A673 (cell line): ENCODE measurements at regions not wholly inside any gene's neighbourhood (a gene's known extent, or its start where the extent isn't known, plus 50 kb on each side); places are given as distances from the start of the nearest gene placed in this dataset.

ENCODE experiments used
- BruUV-seq: library from RNA; stranded (reverse); fragments of 400-500 nt; replicated peaks from 2 replicates; lab custom pipeline; 2021; lab: Mats Ljungman, UMichigan
- CTCF ChIA-PET: fragments of 300-600 bp; sonication (Branson Sonifier 250); formaldehyde crosslinking; loops from one replicate; lab custom pipeline; 2022; ENCODE audit warnings: antibody characterized with exemption; lab: Charles Lee
- POLR2A ChIA-PET: fragments of 300-600 bp; sonication (Branson Sonifier 250); formaldehyde crosslinking; loops from one replicate; lab custom pipeline; 2022; ENCODE audit warnings: antibody characterized with exemption; ENCODE audit not compliant: low non-redundant PET; lab: Charles Lee
- DNase-seq: peaks from one replicate; pipeline ENCODE4 v3.0.0-alpha.2; 2015; ENCODE audit warnings: low spot score
- H3K27ac ChIP-seq: fragments of 200-600 bp; sonication (generic); 2 replicates; pipeline ENCODE4 v1.5.1; 2016; ENCODE audit warnings: mixed run types, low read depth, mild to moderate bottlenecking, mixed read lengths, antibody characterized with exemption, low read length; ENCODE audit not compliant: poor library complexity, severe bottlenecking
- H3K27me3 ChIP-seq: fragments of 200-600 bp; sonication (generic); replicated peaks from 2 replicates; pipeline ENCODE4 v1.6.1; 2017; ENCODE audit warnings: mixed run types, low read depth, mild to moderate bottlenecking, mixed read lengths, antibody characterized with exemption, low read length; ENCODE audit not compliant: insufficient read depth, poor library complexity
- H3K36me3 ChIP-seq: fragments of 200-600 bp; sonication (generic); 2 replicates; pipeline ENCODE4 v1.6.1; 2016; ENCODE audit warnings: mixed run types, mild to moderate bottlenecking, mixed read lengths, antibody characterized with exemption, low read length; ENCODE audit not compliant: insufficient read depth, poor library complexity, severe bottlenecking
- H3K4me1 ChIP-seq: fragments of 200-600 bp; sonication (generic); 2 replicates; pipeline ENCODE4 v1.6.1; 2017; ENCODE audit warnings: mixed run types, mild to moderate bottlenecking, mixed read lengths, antibody characterized with exemption, low read length; ENCODE audit not compliant: insufficient read depth, poor library complexity, severe bottlenecking
- H3K4me3 ChIP-seq: fragments of 200-600 bp; sonication (generic); 2 replicates; pipeline ENCODE4 v1.5.1; 2016; ENCODE audit warnings: low read depth, mixed run types, mild to moderate bottlenecking, mixed read lengths, low read length; ENCODE audit not compliant: poor library complexity, severe bottlenecking
- H3K9me3 ChIP-seq: fragments of 200-600 bp; sonication (generic); 2 replicates; pipeline ENCODE4 v1.6.1; 2016; ENCODE audit warnings: mixed run types, low read depth, mild to moderate bottlenecking, mixed read lengths, antibody characterized with exemption, low read length; ENCODE audit not compliant: poor library complexity, severe bottlenecking
- CTCF ChIP-seq: fragments of 300-800, 200-600 bp; sonication (generic); conservative IDR thresholded peaks from 2 replicates; pipeline ENCODE4 v1.5.1; 2017; ENCODE audit warnings: low read depth, mild to moderate bottlenecking, antibody characterized with exemption, low read length, moderate library complexity, mixed read lengths
- EZH2 ChIP-seq: fragments of 200-600 bp; sonication (generic); IDR thresholded peaks from 2 replicates; pipeline ENCODE4 v1.6.1; 2017; ENCODE audit warnings: borderline replicate concordance, low read depth, mild to moderate bottlenecking, mixed read lengths, antibody characterized with exemption, low read length; ENCODE audit not compliant: poor library complexity, severe bottlenecking
- intact Hi-C: fragments of 100-400 bp; cut with micrococcal nuclease; formaldehyde crosslinking; loops from one replicate; pipeline ENCODE4 v1.10.0; 2022; ENCODE audit not compliant: unreplicated experiment

- no peaks in the 10 kb centered on the region for H3K4me1 ChIP-seq
- DNase-seq, result peak; percentile 20
- no peaks in the 10 kb centered on the region for H3K27me3 ChIP-seq
- H3K4me3 ChIP-seq, result no peak overlapping the region
- TF ChIP-seq CTCF (no peak), EZH2 (no peak)
- intact Hi-C loops, result no loop called here
- peaks cover 5% of the 10 kb centered on the region for H3K9me3 ChIP-seq
- H3K36me3 ChIP-seq, result no peaks in the 10 kb centered on the region
- CTCF ChIA-PET, result no interaction called here
- POLR2A ChIA-PET, result no interaction called here
- BruUV-seq, result no TSS peak
- no peak overlapping the region for H3K27ac ChIP-seq
Measured at GRCh38 chr11:135022454-135022853, 610.4 kb upstream of the B3GAT1 start.

- intact Hi-C loops, result no loop called here
- ChIA-PET CTCF (no interaction called here), POLR2A (no interaction called here)
- no TSS peak for BruUV-seq
- Histone ChIP-seq H3K4me3 (no peak overlapping the region), H3K4me1 (no peaks in the 10 kb centered on the region), H3K27me3 (no peaks in the 10 kb centered on the region), H3K9me3 (peaks cover 5% of the 10 kb centered on the region), H3K27ac (no peak overlapping the region), H3K36me3 (no peaks in the 10 kb centered on the region)
- TF ChIP-seq CTCF (no peak), EZH2 (no peak)
- DNase-seq, result no peak
Measured at GRCh38 chr11:135019899-135020298, 607.9 kb upstream of the B3GAT1 start.

GRCh38 chr11:135019343-135019871 lies 607.4 kb upstream of the B3GAT1 start:
- H3K36me3 ChIP-seq, result no peaks in the 10 kb centered on the region
- no peak for DNase-seq
- no peaks in the 10 kb centered on the region for H3K27me3 ChIP-seq
- ChIA-PET CTCF (no interaction called here), POLR2A (no interaction called here)
- TF ChIP-seq CTCF, result no peak
- no peak for TF ChIP-seq EZH2
- no TSS peak for BruUV-seq
- no peaks in the 10 kb centered on the region for H3K4me1 ChIP-seq
- no peak overlapping the region for H3K4me3 ChIP-seq
- H3K27ac ChIP-seq, result no peak overlapping the region
- intact Hi-C loops, result no loop called here
- peaks cover 5% of the 10 kb centered on the region for H3K9me3 ChIP-seq
